ENCODE measurements at regions not wholly inside any gene's neighbourhood (a gene's known extent, or its start where the extent isn't known, plus 50 kb on each side); places are given as distances from the start of the nearest gene placed in this dataset.

DNA sequence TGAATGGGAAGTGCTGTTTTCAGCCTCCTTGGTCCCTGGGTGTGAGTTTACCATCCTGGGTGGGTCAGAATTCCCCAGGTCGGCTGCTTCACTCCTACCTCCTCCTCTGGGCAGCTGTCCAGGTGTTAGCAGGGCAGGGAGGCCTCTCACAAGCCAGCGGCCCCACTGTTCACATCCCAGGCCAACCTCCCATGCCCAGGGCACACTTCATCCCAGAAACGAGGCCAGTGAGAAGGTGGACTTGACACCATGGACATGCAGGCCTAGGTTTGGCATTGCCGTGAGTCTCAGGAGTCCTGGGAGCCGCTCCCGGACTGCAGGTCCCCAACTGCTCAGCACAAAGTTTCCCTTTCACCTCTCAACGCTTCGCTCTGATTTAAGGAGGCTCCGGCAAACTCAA is 229.6 kb upstream of the IRX2 start:
- WGBS (ENCODE audit: low lambda C conversion rate) = 10% methylated on average over 9 of the region's 9 CpGs
- Histone ChIP-seq H3K79me2 (ENCODE audit: insufficient read depth) (no peaks in the 10 kb centered on the region), H3K4me1 (ENCODE audit: control insufficient read depth in 1 of 2, insufficient read depth in 2 of 2, low read depth in 1 of 2, low read length in 1 of 2) (no peaks in the 10 kb centered on the region), H3K9ac (no peak overlapping the region), H3F3A (replicated peaks; ENCODE audit: insufficient read depth) (no peaks in the 10 kb centered on the region), H3K4me3 (ENCODE audit: low read depth in 2 of 2, low read length in 1 of 2) (no peak overlapping the region), H3K4me2 (no peak overlapping the region), H2AFZ (ENCODE audit: low read depth) (no peak overlapping the region), H4K20me1 (ENCODE audit: insufficient read depth) (no peaks in the 10 kb centered on the region), H3K9me2 (no peaks in the 10 kb centered on the region), H3K36me3 (replicated peaks in 1 of 2; ENCODE audit: control insufficient read depth in 1 of 2, insufficient read depth in 2 of 2, low read length in 1 of 2) (no peaks in the 10 kb centered on the region), H3K27me3 (ENCODE audit: insufficient read depth) (no peaks in the 10 kb centered on the region), H3K27ac (ENCODE audit: low read depth in 2 of 2, low read length in 1 of 2) (no peak overlapping the region), H3K9me3 (no peaks in the 10 kb centered on the region)
- ChIA-PET CTCF (no interaction called here), POLR2A (no interaction called here)
- TF ChIP-seq, protein P1, sequence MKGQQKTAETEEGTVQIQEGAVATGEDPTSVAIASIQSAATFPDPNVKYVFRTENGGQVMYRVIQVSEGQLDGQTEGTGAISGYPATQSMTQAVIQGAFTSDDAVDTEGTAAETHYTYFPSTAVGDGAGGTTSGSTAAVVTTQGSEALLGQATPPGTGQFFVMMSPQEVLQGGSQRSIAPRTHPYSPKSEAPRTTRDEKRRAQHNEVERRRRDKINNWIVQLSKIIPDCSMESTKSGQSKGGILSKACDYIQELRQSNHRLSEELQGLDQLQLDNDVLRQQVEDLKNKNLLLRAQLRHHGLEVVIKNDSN (IDR thresholded peaks at IDR 0.05; ENCODE audit: borderline replicate concordance, low read depth) = no peak
- TF ChIP-seq FOSL2 (IDR thresholded peaks at IDR 0.05; ENCODE audit: borderline replicate concordance, low read depth) (no peak), EP300 (IDR thresholded peaks at IDR 0.05; ENCODE audit: borderline replicate concordance in 1 of 2, low read depth in 1 of 2, low read length in 1 of 2) (no peak), NRF1 (IDR thresholded peaks at IDR 0.05; ENCODE audit: low read depth, low read length) (no peak), JUND (IDR thresholded peaks at IDR 0.05) (no peak), TCF12 (IDR thresholded peaks at IDR 0.05) (no peak), EZH2phosphoT487 (IDR thresholded peaks at IDR 0.05; ENCODE audit: borderline replicate concordance, low read depth) (no peak), GATA2 (CRISPR knock-in tag; IDR thresholded peaks at IDR 0.05) (no peak), RAD21 (IDR thresholded peaks at IDR 0.05; ENCODE audit: low read length) (no peak), FOXJ3 (CRISPR knock-in tag; IDR thresholded peaks at IDR 0.05) (no peak), FOXM1 (IDR thresholded peaks at IDR 0.05; ENCODE audit: low read depth) (no peak), GABPA (IDR thresholded peaks at IDR 0.05; ENCODE audit: low read depth) (no peak), MXI1 (IDR thresholded peaks at IDR 0.05; ENCODE audit: low read depth, low read length) (no peak), RXRA (IDR thresholded peaks at IDR 0.05; ENCODE audit: borderline replicate concordance, low read depth) (no peak)
- TF ChIP-seq, protein P2, sequence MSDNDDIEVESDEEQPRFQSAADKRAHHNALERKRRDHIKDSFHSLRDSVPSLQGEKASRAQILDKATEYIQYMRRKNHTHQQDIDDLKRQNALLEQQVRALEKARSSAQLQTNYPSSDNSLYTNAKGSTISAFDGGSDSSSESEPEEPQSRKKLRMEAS (IDR thresholded peaks at IDR 0.05; ENCODE audit: low read depth) = no peak
- TF ChIP-seq, protein P3, sequence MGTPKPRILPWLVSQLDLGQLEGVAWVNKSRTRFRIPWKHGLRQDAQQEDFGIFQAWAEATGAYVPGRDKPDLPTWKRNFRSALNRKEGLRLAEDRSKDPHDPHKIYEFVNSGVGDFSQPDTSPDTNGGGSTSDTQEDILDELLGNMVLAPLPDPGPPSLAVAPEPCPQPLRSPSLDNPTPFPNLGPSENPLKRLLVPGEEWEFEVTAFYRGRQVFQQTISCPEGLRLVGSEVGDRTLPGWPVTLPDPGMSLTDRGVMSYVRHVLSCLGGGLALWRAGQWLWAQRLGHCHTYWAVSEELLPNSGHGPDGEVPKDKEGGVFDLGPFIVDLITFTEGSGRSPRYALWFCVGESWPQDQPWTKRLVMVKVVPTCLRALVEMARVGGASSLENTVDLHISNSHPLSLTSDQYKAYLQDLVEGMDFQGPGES (IDR thresholded peaks at IDR 0.05; ENCODE audit: low read depth, low read length) = no peak
- TF ChIP-seq, protein P4, sequence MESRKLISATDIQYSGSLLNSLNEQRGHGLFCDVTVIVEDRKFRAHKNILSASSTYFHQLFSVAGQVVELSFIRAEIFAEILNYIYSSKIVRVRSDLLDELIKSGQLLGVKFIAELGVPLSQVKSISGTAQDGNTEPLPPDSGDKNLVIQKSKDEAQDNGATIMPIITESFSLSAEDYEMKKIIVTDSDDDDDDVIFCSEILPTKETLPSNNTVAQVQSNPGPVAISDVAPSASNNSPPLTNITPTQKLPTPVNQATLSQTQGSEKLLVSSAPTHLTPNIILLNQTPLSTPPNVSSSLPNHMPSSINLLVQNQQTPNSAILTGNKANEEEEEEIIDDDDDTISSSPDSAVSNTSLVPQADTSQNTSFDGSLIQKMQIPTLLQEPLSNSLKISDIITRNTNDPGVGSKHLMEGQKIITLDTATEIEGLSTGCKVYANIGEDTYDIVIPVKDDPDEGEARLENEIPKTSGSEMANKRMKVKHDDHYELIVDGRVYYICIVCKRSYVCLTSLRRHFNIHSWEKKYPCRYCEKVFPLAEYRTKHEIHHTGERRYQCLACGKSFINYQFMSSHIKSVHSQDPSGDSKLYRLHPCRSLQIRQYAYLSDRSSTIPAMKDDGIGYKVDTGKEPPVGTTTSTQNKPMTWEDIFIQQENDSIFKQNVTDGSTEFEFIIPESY (IDR thresholded peaks at IDR 0.05; ENCODE audit: borderline replicate concordance, low read depth) = no peak
- no peak for DNase-seq
